Medulla oblongata (tissue), 1 donor: ENCODE measurements at regions not wholly inside any gene's neighbourhood (a gene's known extent, or its start where the extent isn't known, plus 50 kb on each side); places are given as distances from the start of the nearest gene placed in this dataset.
"Not testable (repeated sequence)": the region's sequence is repeated elsewhere in the genome, so short reads cannot be mapped to it uniquely, and the experiment has no call there.

Source experiments
- DNase-seq: peaks from one replicate; pipeline ENCODE4 v3.0.0-alpha.2; 2015; ENCODE audit errors: extremely low spot score

- DNase-seq = peak; percentile 29
Measured at GRCh38 chr12:67456431-67456901, 187.3 kb downstream of the CAND1 start.

- DNase-seq = no peak
Measured at GRCh38 chr12:67457136-67457535, 188.0 kb downstream of the CAND1 start.

GRCh38 chr12:67457778-67458665, 188.9 kb downstream of the CAND1 start:
- DNase-seq = peak; percentile 56

- no peak for DNase-seq
Measured at GRCh38 chr12:67459173-67459572, 189.4 kb upstream of the DYRK2 start.

- no peak for DNase-seq
Measured at GRCh38 chr12:67459578-67459977, 189.0 kb upstream of the DYRK2 start.

GRCh38 chr12:67460388-67460787, 188.2 kb upstream of the DYRK2 start:
- no peak for DNase-seq

- DNase-seq = no peak
Measured at GRCh38 chr12:67468549-67469245, 179.8 kb upstream of the DYRK2 start.

- DNase-seq = peak; percentile 56
Measured at GRCh38 chr12:67469666-67470065, 178.9 kb upstream of the DYRK2 start.

GRCh38 chr12:67471810-67472209, 176.7 kb upstream of the DYRK2 start:
- no peak for DNase-seq

GRCh38 chr12:67472539-67472938, 176.0 kb upstream of the DYRK2 start:
- DNase-seq = peak; percentile 48

- no peak for DNase-seq
Measured at GRCh38 chr12:67474934-67475620, 173.5 kb upstream of the DYRK2 start.

- no peak for DNase-seq
Measured at GRCh38 chr12:67475725-67476124, 172.8 kb upstream of the DYRK2 start.

GRCh38 chr12:67477681-67478265, 170.8 kb upstream of the DYRK2 start:
- no peak for DNase-seq

GRCh38 chr12:67482751-67483661, 165.5 kb upstream of the DYRK2 start:
- DNase-seq = peak; percentile 86

GRCh38 chr12:67483871-67484554, 164.5 kb upstream of the DYRK2 start:
- DNase-seq = no peak

- no peak for DNase-seq
Measured at GRCh38 chr12:67484791-67485480, 163.6 kb upstream of the DYRK2 start.

- no peak for DNase-seq
Measured at GRCh38 chr12:67486671-67487070, 161.9 kb upstream of the DYRK2 start.

- not testable (repeated sequence) for DNase-seq
Measured at GRCh38 chr12:67488349-67488748, 160.2 kb upstream of the DYRK2 start.

- DNase-seq = no peak
Measured at GRCh38 chr12:67489007-67489406, 159.5 kb upstream of the DYRK2 start.

- DNase-seq = no peak
Measured at GRCh38 chr12:67496581-67496980, 152.0 kb upstream of the DYRK2 start.
